HG02678 (cell line): ENCODE measurements at regions not wholly inside any gene's neighbourhood (a gene's known extent, or its start where the extent isn't known, plus 50 kb on each side); places are given as distances from the start of the nearest gene placed in this dataset.
"Not testable (repeated sequence)": the region's sequence is repeated elsewhere in the genome, so short reads cannot be mapped to it uniquely, and the experiment has no call there.

Source experiments
- ATAC-seq: cut with Tn5 transposase; IDR thresholded peaks from one replicate; pipeline ENCODE4 v1.9.1; 2021; ENCODE audit warnings: mild to moderate bottlenecking, moderate library complexity; ENCODE audit not compliant: unreplicated experiment

GRCh38 chr16:65621640-65622039, 499.8 kb upstream of the CDH11 start:
- ATAC-seq, result no peak

GRCh38 chr16:65619606-65620005, 497.7 kb upstream of the CDH11 start:
- no peak for ATAC-seq

GRCh38 chr16:65618931-65619330, 497.1 kb upstream of the CDH11 start:
- no peak for ATAC-seq

- no peak for ATAC-seq
Observed at GRCh38 chr16:65618333-65618732, 496.5 kb upstream of the CDH11 start.

GRCh38 chr16:65617421-65617820, 495.6 kb upstream of the CDH11 start:
- ATAC-seq, result no peak

- no peak for ATAC-seq
Observed at GRCh38 chr16:65608455-65608854, 486.6 kb upstream of the CDH11 start.

- no peak for ATAC-seq
Observed at GRCh38 chr16:65604771-65605170, 482.9 kb upstream of the CDH11 start.

GRCh38 chr16:65601781-65602180, 479.9 kb upstream of the CDH11 start:
- ATAC-seq, result no peak

- ATAC-seq, result no peak
Observed at GRCh38 chr16:65600629-65601028, 478.8 kb upstream of the CDH11 start.

- no peak for ATAC-seq
Observed at GRCh38 chr16:65600046-65600445, 478.2 kb upstream of the CDH11 start.

GRCh38 chr16:65598621-65599020, 476.8 kb upstream of the CDH11 start:
- no peak for ATAC-seq

GRCh38 chr16:65583498-65583897, 461.6 kb upstream of the CDH11 start:
- ATAC-seq, result no peak

- no peak for ATAC-seq
Observed at GRCh38 chr16:65579050-65579449, 457.2 kb upstream of the CDH11 start.

GRCh38 chr16:65576631-65577030, 454.8 kb upstream of the CDH11 start:
- ATAC-seq, result no peak

- no peak for ATAC-seq
Observed at GRCh38 chr16:65576139-65576538, 454.3 kb upstream of the CDH11 start.

GRCh38 chr16:65574326-65574966, 452.6 kb upstream of the CDH11 start:
- ATAC-seq, result no peak

GRCh38 chr16:65572156-65572555, 450.3 kb upstream of the CDH11 start:
- ATAC-seq, result no peak

- no peak for ATAC-seq
Observed at GRCh38 chr16:65570261-65570660, 448.4 kb upstream of the CDH11 start.

- no peak for ATAC-seq
Observed at GRCh38 chr16:65559846-65560245, 438.0 kb upstream of the CDH11 start.

GRCh38 chr16:65549689-65550088, 427.8 kb upstream of the CDH11 start:
- not testable (repeated sequence) for ATAC-seq

- ATAC-seq, result no peak
Observed at GRCh38 chr16:65548470-65548869, 426.6 kb upstream of the CDH11 start.

GRCh38 chr16:65547772-65548446, 426.0 kb upstream of the CDH11 start:
- no peak for ATAC-seq

- ATAC-seq, result no peak
Observed at GRCh38 chr16:65546353-65546791, 424.5 kb upstream of the CDH11 start.
